ENCODE measurements at regions not wholly inside any gene's neighbourhood (a gene's known extent, or its start where the extent isn't known, plus 50 kb on each side); places are given as distances from the start of the nearest gene placed in this dataset.
"Not testable (repeated sequence)": the region's sequence is repeated elsewhere in the genome, so short reads cannot be mapped to it uniquely, and the experiment has no call there.

DNA sequence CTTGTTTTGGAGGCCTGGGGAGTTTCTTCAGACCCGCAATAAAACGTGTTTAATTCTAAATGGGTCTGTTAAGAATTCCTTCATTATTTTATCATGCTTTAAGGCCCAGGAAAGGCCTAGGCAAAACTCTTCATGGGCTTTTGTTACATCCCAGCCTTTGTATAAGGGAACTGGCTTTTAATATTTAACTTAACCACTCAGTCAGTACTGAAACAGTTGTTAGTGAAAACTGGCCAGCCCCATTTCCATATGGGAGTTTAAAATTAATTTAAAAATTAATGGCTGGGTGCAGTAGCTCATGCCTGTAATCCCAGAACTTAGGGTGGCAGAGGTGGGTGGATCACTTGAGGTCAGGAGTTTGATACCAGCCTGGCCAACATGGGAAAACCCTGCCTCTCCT, 213.2 kb upstream of the FKBP1C start:
- no peaks in the 10 kb centered on the region for H3K36me3 ChIP-seq (ENCODE audit: control insufficient read depth in 2 of 2, extremely low read depth in 1 of 2, insufficient read depth in 2 of 2, low read length in 2 of 2)
- no peak overlapping the region for H3K27ac ChIP-seq (ENCODE audit: control insufficient read depth, insufficient read depth, low read length)
- no peaks in the 10 kb centered on the region for H3K27me3 ChIP-seq (ENCODE audit: control insufficient read depth, extremely low read depth, insufficient read depth, low read length)
- no peaks in the 10 kb centered on the region for H4K20me1 ChIP-seq (ENCODE audit: control insufficient read depth, extremely low read depth, insufficient read depth, low read length)
- H3K9ac ChIP-seq (ENCODE audit: control insufficient read depth, extremely low read depth, insufficient read depth, low read length), result no peak overlapping the region
- H3K9me3 ChIP-seq (ENCODE audit: control insufficient read depth, low read depth, low read length), result no peaks in the 10 kb centered on the region
- peaks cover 12% of the 10 kb centered on the region for H3K4me1 ChIP-seq (ENCODE audit: control insufficient read depth, extremely low read depth, insufficient read depth, low read length)
- no peak overlapping the region for H2AFZ ChIP-seq (ENCODE audit: control insufficient read depth, low read length)
- H3K79me2 ChIP-seq (ENCODE audit: control insufficient read depth, insufficient read depth, low read length), result no peaks in the 10 kb centered on the region
- TF ChIP-seq, protein P1, sequence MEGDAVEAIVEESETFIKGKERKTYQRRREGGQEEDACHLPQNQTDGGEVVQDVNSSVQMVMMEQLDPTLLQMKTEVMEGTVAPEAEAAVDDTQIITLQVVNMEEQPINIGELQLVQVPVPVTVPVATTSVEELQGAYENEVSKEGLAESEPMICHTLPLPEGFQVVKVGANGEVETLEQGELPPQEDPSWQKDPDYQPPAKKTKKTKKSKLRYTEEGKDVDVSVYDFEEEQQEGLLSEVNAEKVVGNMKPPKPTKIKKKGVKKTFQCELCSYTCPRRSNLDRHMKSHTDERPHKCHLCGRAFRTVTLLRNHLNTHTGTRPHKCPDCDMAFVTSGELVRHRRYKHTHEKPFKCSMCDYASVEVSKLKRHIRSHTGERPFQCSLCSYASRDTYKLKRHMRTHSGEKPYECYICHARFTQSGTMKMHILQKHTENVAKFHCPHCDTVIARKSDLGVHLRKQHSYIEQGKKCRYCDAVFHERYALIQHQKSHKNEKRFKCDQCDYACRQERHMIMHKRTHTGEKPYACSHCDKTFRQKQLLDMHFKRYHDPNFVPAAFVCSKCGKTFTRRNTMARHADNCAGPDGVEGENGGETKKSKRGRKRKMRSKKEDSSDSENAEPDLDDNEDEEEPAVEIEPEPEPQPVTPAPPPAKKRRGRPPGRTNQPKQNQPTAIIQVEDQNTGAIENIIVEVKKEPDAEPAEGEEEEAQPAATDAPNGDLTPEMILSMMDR (optimal IDR thresholded peaks at IDR 0.05 in 1 of 3, IDR thresholded peaks at IDR 0.05 in 1 of 3, conservative IDR thresholded peaks at IDR 0.05 in 1 of 3; ENCODE audit: extremely low read depth in 1 of 3, insufficient read depth in 2 of 3, low read length in 3 of 3), result no peak
- TF ChIP-seq EZH2 (IDR thresholded peaks at IDR 0.05; ENCODE audit: low read length), result no peak
- FAIRE-seq (no peak), DNase-seq (ENCODE audit: low read depth, low spot score) (no peak)
- no peaks in the 10 kb centered on the region for H3K9me1 ChIP-seq (ENCODE audit: control insufficient read depth, extremely low read depth, insufficient read depth, low read length)
- H3K4me2 ChIP-seq (ENCODE audit: control insufficient read depth, extremely low read depth, insufficient read depth, low read depth, low read length), result no peak overlapping the region
- dilution Hi-C loops (cut with MboI; ENCODE audit: extremely low pct_ligation_motif_present, low sequenced_read_pairs), result no loop called here
- H3K4me3 ChIP-seq (ENCODE audit: control insufficient read depth in 2 of 3, extremely low read depth in 1 of 3, insufficient read depth in 2 of 3, low read depth in 1 of 3, low read length in 3 of 3), result no peak overlapping the region

DNA sequence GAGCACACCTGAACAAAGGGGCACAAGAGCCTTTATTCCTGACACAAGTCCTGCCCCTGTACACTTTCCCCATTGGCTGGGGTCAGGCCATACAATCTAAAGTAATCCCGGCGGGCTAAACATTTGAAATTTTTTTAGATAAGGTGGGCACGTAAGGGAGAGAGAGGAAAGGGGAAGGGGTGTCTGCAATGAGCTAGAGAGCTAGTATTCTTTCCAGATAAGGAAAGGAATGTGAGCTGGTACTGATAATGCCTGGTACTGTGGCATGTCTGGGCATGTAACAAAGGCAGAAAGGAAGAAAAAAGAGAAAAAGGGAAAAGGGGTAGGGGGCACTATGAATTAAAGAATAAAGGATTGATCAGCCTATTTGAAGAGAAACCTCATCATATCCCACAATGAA, 212.0 kb upstream of the FKBP1C start:
- H3K27ac ChIP-seq (ENCODE audit: control insufficient read depth, insufficient read depth, low read length), result peak overlapping the region; percentile 20
- peaks cover 12% of the 10 kb centered on the region for H3K4me1 ChIP-seq (ENCODE audit: control insufficient read depth, extremely low read depth, insufficient read depth, low read length)
- H3K27me3 ChIP-seq (ENCODE audit: control insufficient read depth, extremely low read depth, insufficient read depth, low read length); H4K20me1 ChIP-seq (ENCODE audit: control insufficient read depth, extremely low read depth, insufficient read depth, low read length); dilution Hi-C loops (cut with MboI; ENCODE audit: extremely low pct_ligation_motif_present, low sequenced_read_pairs); DNase-seq (ENCODE audit: low read depth, low spot score); H3K9me3 ChIP-seq (ENCODE audit: control insufficient read depth, low read depth, low read length); H3K36me3 ChIP-seq (ENCODE audit: control insufficient read depth in 2 of 2, extremely low read depth in 1 of 2, insufficient read depth in 2 of 2, low read length in 2 of 2); H3K79me2 ChIP-seq (ENCODE audit: control insufficient read depth, insufficient read depth, low read length); FAIRE-seq; H3K9me1 ChIP-seq (ENCODE audit: control insufficient read depth, extremely low read depth, insufficient read depth, low read length); H3K4me3 ChIP-seq (ENCODE audit: control insufficient read depth in 2 of 3, extremely low read depth in 1 of 3, insufficient read depth in 2 of 3, low read depth in 1 of 3, low read length in 3 of 3); H3K9ac ChIP-seq (ENCODE audit: control insufficient read depth, extremely low read depth, insufficient read depth, low read length): not testable (repeated sequence)
- peak overlapping the region; percentile 54 for H2AFZ ChIP-seq (ENCODE audit: control insufficient read depth, low read length)
- peak overlapping the region; percentile 51 for H3K4me2 ChIP-seq (ENCODE audit: control insufficient read depth, extremely low read depth, insufficient read depth, low read depth, low read length)

DNA sequence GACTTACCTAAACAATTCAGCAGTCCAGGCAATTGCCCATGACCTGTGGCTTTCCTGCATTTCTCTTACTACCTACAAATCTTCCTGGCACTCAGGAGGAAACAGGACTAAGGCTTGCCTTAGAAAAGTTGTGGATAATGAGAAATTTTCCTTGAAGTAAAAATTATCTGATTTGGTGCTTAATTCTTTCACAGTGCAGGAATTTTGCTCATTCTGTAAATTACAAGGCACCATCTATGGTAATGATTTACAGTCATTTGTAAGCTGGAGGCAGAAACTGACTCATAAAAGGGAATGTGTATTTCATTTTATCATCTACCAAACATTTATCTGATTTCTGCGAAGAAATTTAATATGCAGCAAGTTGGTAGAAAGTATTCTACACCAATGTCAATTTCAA, 211.5 kb upstream of the FKBP1C start:
- Histone ChIP-seq H3K79me2 (ENCODE audit: control insufficient read depth, insufficient read depth, low read length) (no peaks in the 10 kb centered on the region), H3K9ac (ENCODE audit: control insufficient read depth, extremely low read depth, insufficient read depth, low read length) (no peak overlapping the region), H2AFZ (ENCODE audit: control insufficient read depth, low read length) (peak overlapping the region; percentile 54), H3K4me2 (ENCODE audit: control insufficient read depth, extremely low read depth, insufficient read depth, low read depth, low read length) (peak overlapping the region; percentile 51), H3K27ac (ENCODE audit: control insufficient read depth, insufficient read depth, low read length) (peak overlapping the region; percentile 20), H4K20me1 (ENCODE audit: control insufficient read depth, extremely low read depth, insufficient read depth, low read length) (no peaks in the 10 kb centered on the region), H3K4me3 (ENCODE audit: control insufficient read depth in 2 of 3, extremely low read depth in 1 of 3, insufficient read depth in 2 of 3, low read depth in 1 of 3, low read length in 3 of 3) (no peak overlapping the region), H3K9me1 (ENCODE audit: control insufficient read depth, extremely low read depth, insufficient read depth, low read length) (no peaks in the 10 kb centered on the region), H3K9me3 (ENCODE audit: control insufficient read depth, low read depth, low read length) (no peaks in the 10 kb centered on the region), H3K27me3 (ENCODE audit: control insufficient read depth, extremely low read depth, insufficient read depth, low read length) (no peaks in the 10 kb centered on the region), H3K4me1 (ENCODE audit: control insufficient read depth, extremely low read depth, insufficient read depth, low read length) (peaks cover 12% of the 10 kb centered on the region), H3K36me3 (ENCODE audit: control insufficient read depth in 2 of 2, extremely low read depth in 1 of 2, insufficient read depth in 2 of 2, low read length in 2 of 2) (no peaks in the 10 kb centered on the region)
- dilution Hi-C loops (cut with MboI; ENCODE audit: extremely low pct_ligation_motif_present, low sequenced_read_pairs), result no loop called here
- DNase-seq (ENCODE audit: low read depth, low spot score) (no peak), FAIRE-seq (no peak)
- TF ChIP-seq, protein P1 (optimal IDR thresholded peaks at IDR 0.05 in 1 of 3, IDR thresholded peaks at IDR 0.05 in 1 of 3, conservative IDR thresholded peaks at IDR 0.05 in 1 of 3; ENCODE audit: extremely low read depth in 1 of 3, insufficient read depth in 2 of 3, low read length in 3 of 3), result no peak
- no peak for TF ChIP-seq EZH2 (IDR thresholded peaks at IDR 0.05; ENCODE audit: low read length)

DNA sequence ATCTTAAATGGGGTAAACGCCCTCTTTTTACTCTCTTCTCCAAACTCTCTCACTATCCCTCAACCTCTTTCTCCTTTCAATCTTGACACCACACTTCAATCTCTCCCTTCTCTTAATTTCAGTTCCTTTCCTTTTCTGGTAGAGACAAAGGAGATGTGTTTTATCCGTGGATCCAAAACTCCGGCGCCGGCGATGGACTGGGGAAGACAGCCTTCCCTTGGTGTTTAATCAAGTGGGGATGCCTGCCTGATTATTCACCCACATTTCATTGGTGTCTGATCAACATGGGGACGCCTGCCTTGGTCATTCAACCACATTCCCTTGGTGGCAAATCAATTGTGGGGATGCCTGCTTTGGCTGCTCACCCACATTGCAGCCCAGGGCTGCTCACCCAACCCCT, 205.3 kb upstream of the FKBP1C start:
- H3K9me1 ChIP-seq (ENCODE audit: control insufficient read depth, extremely low read depth, insufficient read depth, low read length); H3K9ac ChIP-seq (ENCODE audit: control insufficient read depth, extremely low read depth, insufficient read depth, low read length); dilution Hi-C loops (cut with MboI; ENCODE audit: extremely low pct_ligation_motif_present, low sequenced_read_pairs); H4K20me1 ChIP-seq (ENCODE audit: control insufficient read depth, extremely low read depth, insufficient read depth, low read length); H3K79me2 ChIP-seq (ENCODE audit: control insufficient read depth, insufficient read depth, low read length); H3K4me1 ChIP-seq (ENCODE audit: control insufficient read depth, extremely low read depth, insufficient read depth, low read length); H3K4me3 ChIP-seq (ENCODE audit: control insufficient read depth in 2 of 3, extremely low read depth in 1 of 3, insufficient read depth in 2 of 3, low read depth in 1 of 3, low read length in 3 of 3); DNase-seq (ENCODE audit: low read depth, low spot score); FAIRE-seq; H3K9me3 ChIP-seq (ENCODE audit: control insufficient read depth, low read depth, low read length); H2AFZ ChIP-seq (ENCODE audit: control insufficient read depth, low read length); H3K27ac ChIP-seq (ENCODE audit: control insufficient read depth, insufficient read depth, low read length); H3K4me2 ChIP-seq (ENCODE audit: control insufficient read depth, extremely low read depth, insufficient read depth, low read depth, low read length); H3K36me3 ChIP-seq (ENCODE audit: control insufficient read depth in 2 of 2, extremely low read depth in 1 of 2, insufficient read depth in 2 of 2, low read length in 2 of 2); H3K27me3 ChIP-seq (ENCODE audit: control insufficient read depth, extremely low read depth, insufficient read depth, low read length): not testable (repeated sequence)
